Left hindlimb (tissue), 1 donor: ENCODE measurements at regions not wholly inside any gene's neighbourhood (a gene's known extent, or its start where the extent isn't known, plus 50 kb on each side); places are given as distances from the start of the nearest gene placed in this dataset.

ENCODE experiments used
- DNase-seq: peaks from one replicate; pipeline ENCODE4 v3.0.0-alpha.2; 2018

- DNase-seq: no peak
Measured at GRCh38 chr5:103458497-103459040, 104.0 kb downstream of the NUDT12 start.

GRCh38 chr5:103456476-103456875 is 106.1 kb downstream of the NUDT12 start:
- no peak for DNase-seq

GRCh38 chr5:103455796-103456195 is 106.8 kb downstream of the NUDT12 start:
- DNase-seq: no peak

- DNase-seq: no peak
Measured at GRCh38 chr5:103454770-103455169, 107.8 kb downstream of the NUDT12 start.

GRCh38 chr5:103452666-103453065 is 109.9 kb downstream of the NUDT12 start:
- DNase-seq: peak; percentile 46

GRCh38 chr5:103452089-103452488 is 110.5 kb downstream of the NUDT12 start:
- no peak for DNase-seq

GRCh38 chr5:103451261-103451660 is 111.3 kb downstream of the NUDT12 start:
- DNase-seq: no peak

GRCh38 chr5:103450333-103451061 is 112.1 kb downstream of the NUDT12 start:
- DNase-seq: no peak

GRCh38 chr5:103446813-103447212 is 115.8 kb downstream of the NUDT12 start:
- no peak for DNase-seq

GRCh38 chr5:103445426-103446035 is 117.1 kb downstream of the NUDT12 start:
- DNase-seq: no peak

GRCh38 chr5:103444333-103445038 is 118.1 kb downstream of the NUDT12 start:
- DNase-seq: no peak

- no peak for DNase-seq
Measured at GRCh38 chr5:103442750-103443149, 119.8 kb downstream of the NUDT12 start.

GRCh38 chr5:103441523-103441922 is 121.1 kb downstream of the NUDT12 start:
- DNase-seq: no peak

- DNase-seq: no peak
Measured at GRCh38 chr5:103439007-103439406, 123.6 kb downstream of the NUDT12 start.

- no peak for DNase-seq
Measured at GRCh38 chr5:103436656-103437055, 125.9 kb downstream of the NUDT12 start.

- no peak for DNase-seq
Measured at GRCh38 chr5:103436112-103436511, 126.5 kb downstream of the NUDT12 start.

GRCh38 chr5:103435136-103435889 is 127.3 kb downstream of the NUDT12 start:
- DNase-seq: no peak

- DNase-seq: no peak
Measured at GRCh38 chr5:103434057-103434456, 128.5 kb downstream of the NUDT12 start.

- no peak for DNase-seq
Measured at GRCh38 chr5:103433211-103433610, 129.4 kb downstream of the NUDT12 start.

GRCh38 chr5:103428923-103429322 is 133.7 kb downstream of the NUDT12 start:
- no peak for DNase-seq

- DNase-seq: peak; percentile 74
Measured at GRCh38 chr5:103428411-103428871, 134.1 kb downstream of the NUDT12 start.

- DNase-seq: no peak
Measured at GRCh38 chr5:103427326-103427725, 135.3 kb downstream of the NUDT12 start.
